ENCODE measurements at regions not wholly inside any gene's neighbourhood (a gene's known extent, or its start where the extent isn't known, plus 50 kb on each side); places are given as distances from the start of the nearest gene placed in this dataset.

GRCh38 chr2:175435012-175435411 lies 253.5 kb upstream of the ATP5MC3 start:
- Histone ChIP-seq H3K27ac (no peak overlapping the region), H3K27me3 (peaks cover 0 to 38% (median 10%) of the 10 kb centered on the region in 7 donors), H3K4me3 (no peak overlapping the region), H3K9me3 (peaks cover 0 to 2% (median 0%) of the 10 kb centered on the region in 11 donors), H3K36me3 (no peaks in the 10 kb centered on the region), H3K4me1 (no peaks in the 10 kb centered on the region)
- intact Hi-C loops (cut with DNase I) = no loop called here
- 77 to 79% methylated on average over 1 of the region's 1 CpG for WGBS, 2 donors
- TF ChIP-seq CTCF (IDR thresholded peaks at IDR 0.05) = no peak
- DNase-seq = no peak
- ATAC-seq = no peak

GRCh38 chr2:175432793-175433192 lies 251.3 kb upstream of the ATP5MC3 start:
- H3K27ac ChIP-seq = no peak overlapping the region
- TF ChIP-seq CTCF (IDR thresholded peaks at IDR 0.05) = no peak
- no peaks in the 10 kb centered on the region for H3K4me1 ChIP-seq
- intact Hi-C loops (cut with DNase I) = no loop called here
- DNase-seq (no peak), ATAC-seq (no peak)
- H3K9me3 ChIP-seq = peaks cover 0 to 23% (median 7%) of the 10 kb centered on the region in 11 donors
- 88 to 94% methylated on average over 2 of the region's 2 CpGs for WGBS, 2 donors
- no peaks in the 10 kb centered on the region for H3K36me3 ChIP-seq
- no peak overlapping the region for H3K4me3 ChIP-seq
- peaks cover 0 to 19% (median 0%) of the 10 kb centered on the region in 7 donors for H3K27me3 ChIP-seq

DNA sequence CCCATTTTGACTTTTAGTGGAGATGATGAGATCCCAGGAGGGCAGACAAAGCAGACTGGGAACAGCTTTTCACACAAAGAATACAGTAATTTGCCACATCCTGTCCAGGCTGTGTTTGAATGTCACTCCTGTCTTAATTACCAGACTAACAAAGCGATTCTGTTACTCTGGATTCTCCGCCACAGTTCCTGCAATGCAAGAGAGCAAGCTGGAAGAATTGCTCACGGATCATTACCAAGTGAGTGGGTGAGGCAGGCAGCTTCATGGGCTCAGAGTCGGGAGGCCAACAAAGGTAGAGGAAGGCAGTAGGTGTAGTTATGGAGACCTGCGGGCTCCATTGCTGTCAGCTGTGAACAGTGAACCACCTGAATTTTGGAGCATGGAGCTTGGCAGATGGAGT lies 250.5 kb upstream of the ATP5MC3 start:
- no peaks in the 10 kb centered on the region for H3K4me1 ChIP-seq
- H3K4me3 ChIP-seq = no peak overlapping the region
- 71 to 79% methylated on average over 5 of the region's 5 CpGs for WGBS, 2 donors
- DNase-seq (no peak), ATAC-seq (no peak)
- peaks cover 0 to 16% (median 0%) of the 10 kb centered on the region in 7 donors for H3K27me3 ChIP-seq
- intact Hi-C loops (cut with DNase I) = no loop called here
- H3K9me3 ChIP-seq = peaks cover 0 to 23% (median 7%) of the 10 kb centered on the region in 11 donors
- no peaks in the 10 kb centered on the region for H3K36me3 ChIP-seq
- no peak for TF ChIP-seq CTCF (IDR thresholded peaks at IDR 0.05)
- no peak overlapping the region for H3K27ac ChIP-seq

DNA sequence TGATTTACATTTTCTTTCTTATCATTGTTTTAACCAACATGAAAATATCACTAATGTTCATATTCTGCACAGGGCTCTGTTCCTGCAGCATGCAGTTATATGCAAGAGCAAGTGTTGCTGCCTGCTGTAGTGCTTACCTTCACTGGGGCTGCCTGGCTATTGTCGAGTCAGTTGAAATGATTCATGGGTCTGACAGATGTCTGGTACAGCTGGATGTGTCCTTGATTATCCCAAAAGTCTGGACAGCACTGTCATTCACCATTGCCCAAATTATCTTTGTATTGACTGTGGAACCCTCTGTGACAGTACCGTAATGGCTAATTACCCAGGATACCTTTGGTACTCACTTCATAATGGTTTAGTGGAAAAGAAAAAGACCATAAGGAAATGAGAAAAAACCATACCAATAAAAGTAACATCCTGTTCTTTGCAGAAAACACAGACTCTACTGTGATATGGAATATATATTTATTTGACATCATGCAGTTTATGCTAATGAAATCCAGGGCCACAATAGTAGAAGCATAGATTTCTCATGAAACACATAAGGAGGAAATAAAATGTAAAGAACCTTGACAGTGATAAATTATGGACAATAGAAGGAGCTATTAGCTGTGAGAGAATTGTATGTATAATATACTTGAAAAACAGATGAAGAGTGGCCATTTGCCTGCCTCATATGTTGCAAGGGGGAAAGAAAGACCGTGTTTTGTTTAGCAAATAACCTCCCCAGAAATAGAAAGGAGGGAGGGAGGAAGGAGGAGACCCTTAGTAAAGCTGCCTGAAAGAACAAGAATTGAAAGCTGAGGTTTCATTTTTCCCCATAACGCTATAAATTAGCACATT lies 249.8 kb upstream of the ATP5MC3 start:
- DNase-seq = no peak
- no peaks in the 10 kb centered on the region for H3K4me1 ChIP-seq
- peaks cover 0 to 16% (median 0%) of the 10 kb centered on the region in 7 donors for H3K27me3 ChIP-seq
- no peak overlapping the region for H3K4me3 ChIP-seq
- TF ChIP-seq CTCF (IDR thresholded peaks at IDR 0.05) = no peak
- H3K9me3 ChIP-seq = peaks cover 0 to 23% (median 7%) of the 10 kb centered on the region in 11 donors
- 56% methylated on average over 4 of the region's 4 CpGs for WGBS, 2 donors
- intact Hi-C loops (cut with DNase I) = no loop called here
- no peak for ATAC-seq
- H3K27ac ChIP-seq = no peak overlapping the region
- no peaks in the 10 kb centered on the region for H3K36me3 ChIP-seq
